ENCODE measurements at regions not wholly inside any gene's neighbourhood (a gene's known extent, or its start where the extent isn't known, plus 50 kb on each side); places are given as distances from the start of the nearest gene placed in this dataset.

DNA sequence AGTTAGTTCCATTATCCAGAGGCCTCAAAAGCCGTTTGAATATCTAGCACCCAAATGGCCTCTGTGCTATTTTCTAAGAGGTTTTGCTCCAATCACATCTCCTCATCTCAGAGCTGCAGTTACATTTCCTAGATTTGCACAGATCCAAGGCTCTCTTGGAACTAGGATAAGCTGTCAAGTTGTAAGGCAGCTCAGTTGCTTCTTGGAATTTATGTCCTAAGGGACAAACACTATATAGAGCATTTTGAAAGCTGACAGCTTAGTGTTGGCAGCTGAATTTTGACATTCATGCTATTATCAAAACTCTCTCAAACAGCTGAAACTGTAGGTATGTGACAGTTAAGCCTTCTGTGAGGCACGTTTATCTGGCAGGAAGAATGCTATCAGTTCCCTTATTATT is 97.0 kb downstream of the MACIR start:
- Histone ChIP-seq H3K27me3 (ENCODE audit: insufficient read depth, low read length, poor library complexity, severe bottlenecking) (no peaks in the 10 kb centered on the region), H3K9me2 (replicated peaks; ENCODE audit: low read depth, low read length) (no peaks in the 10 kb centered on the region), H3F3A (ENCODE audit: low read depth) (no peaks in the 10 kb centered on the region), H3K4me1 (ENCODE audit: insufficient read depth, low read length, poor library complexity, severe bottlenecking) (no peaks in the 10 kb centered on the region), H3K9me3 (ENCODE audit: insufficient read depth, low read depth, low read length) (no peaks in the 10 kb centered on the region), H3K36me3 (ENCODE audit: insufficient read depth, low read length) (no peaks in the 10 kb centered on the region), H3K4me3 (ENCODE audit: low read length, poor library complexity, severe bottlenecking) (no peak overlapping the region), H2AFZ (ENCODE audit: low read length) (no peak overlapping the region), H3K9ac (ENCODE audit: low read depth, low read length, poor library complexity, severe bottlenecking) (no peak overlapping the region), H4K20me1 (ENCODE audit: insufficient read depth, low read length, poor library complexity, severe bottlenecking) (no peaks in the 10 kb centered on the region), H3K79me2 (ENCODE audit: insufficient read depth, low read length) (no peaks in the 10 kb centered on the region), H3K4me2 (ENCODE audit: low read depth, low read length, poor library complexity, severe bottlenecking) (no peak overlapping the region)
- no peak for TF ChIP-seq EZH2phosphoT487 (IDR thresholded peaks at IDR 0.05; ENCODE audit: borderline replicate concordance)

DNA sequence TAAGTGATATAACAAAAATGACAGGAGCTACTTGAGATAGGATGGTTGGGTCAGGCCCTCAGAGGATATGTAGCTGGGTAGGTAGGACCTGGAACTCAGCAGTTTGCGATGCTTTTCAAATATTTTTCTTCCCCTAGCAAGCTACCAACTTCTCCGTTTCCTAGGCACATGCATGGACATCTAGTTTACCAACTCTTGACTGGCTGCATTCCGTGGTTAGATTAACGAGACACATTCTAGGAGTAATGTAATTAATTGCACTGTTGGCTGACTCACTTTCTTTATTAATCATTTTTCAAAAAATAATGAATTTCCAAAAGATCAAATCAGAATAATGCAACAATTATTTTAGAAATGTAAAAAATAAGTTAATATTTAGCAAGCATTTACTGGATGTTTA is 95.9 kb downstream of the MACIR start:
- Histone ChIP-seq H3K9me2 (replicated peaks; ENCODE audit: low read depth, low read length) (no peaks in the 10 kb centered on the region), H3F3A (ENCODE audit: low read depth) (no peaks in the 10 kb centered on the region), H3K9ac (ENCODE audit: low read depth, low read length, poor library complexity, severe bottlenecking) (no peak overlapping the region), H3K79me2 (ENCODE audit: insufficient read depth, low read length) (no peaks in the 10 kb centered on the region), H2AFZ (ENCODE audit: low read length) (no peak overlapping the region), H4K20me1 (ENCODE audit: insufficient read depth, low read length, poor library complexity, severe bottlenecking) (no peaks in the 10 kb centered on the region), H3K4me1 (ENCODE audit: insufficient read depth, low read length, poor library complexity, severe bottlenecking) (no peaks in the 10 kb centered on the region), H3K4me2 (ENCODE audit: low read depth, low read length, poor library complexity, severe bottlenecking) (no peak overlapping the region), H3K36me3 (ENCODE audit: insufficient read depth, low read length) (no peaks in the 10 kb centered on the region), H3K4me3 (ENCODE audit: low read length, poor library complexity, severe bottlenecking) (no peak overlapping the region), H3K9me3 (ENCODE audit: insufficient read depth, low read depth, low read length) (no peaks in the 10 kb centered on the region), H3K27me3 (ENCODE audit: insufficient read depth, low read length, poor library complexity, severe bottlenecking) (no peaks in the 10 kb centered on the region)
- TF ChIP-seq EZH2phosphoT487 (IDR thresholded peaks at IDR 0.05; ENCODE audit: borderline replicate concordance), result no peak
- TF ChIP-seq, protein P1, sequence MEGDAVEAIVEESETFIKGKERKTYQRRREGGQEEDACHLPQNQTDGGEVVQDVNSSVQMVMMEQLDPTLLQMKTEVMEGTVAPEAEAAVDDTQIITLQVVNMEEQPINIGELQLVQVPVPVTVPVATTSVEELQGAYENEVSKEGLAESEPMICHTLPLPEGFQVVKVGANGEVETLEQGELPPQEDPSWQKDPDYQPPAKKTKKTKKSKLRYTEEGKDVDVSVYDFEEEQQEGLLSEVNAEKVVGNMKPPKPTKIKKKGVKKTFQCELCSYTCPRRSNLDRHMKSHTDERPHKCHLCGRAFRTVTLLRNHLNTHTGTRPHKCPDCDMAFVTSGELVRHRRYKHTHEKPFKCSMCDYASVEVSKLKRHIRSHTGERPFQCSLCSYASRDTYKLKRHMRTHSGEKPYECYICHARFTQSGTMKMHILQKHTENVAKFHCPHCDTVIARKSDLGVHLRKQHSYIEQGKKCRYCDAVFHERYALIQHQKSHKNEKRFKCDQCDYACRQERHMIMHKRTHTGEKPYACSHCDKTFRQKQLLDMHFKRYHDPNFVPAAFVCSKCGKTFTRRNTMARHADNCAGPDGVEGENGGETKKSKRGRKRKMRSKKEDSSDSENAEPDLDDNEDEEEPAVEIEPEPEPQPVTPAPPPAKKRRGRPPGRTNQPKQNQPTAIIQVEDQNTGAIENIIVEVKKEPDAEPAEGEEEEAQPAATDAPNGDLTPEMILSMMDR (conservative IDR thresholded peaks at IDR 0.05; ENCODE audit: low read length), result no peak

DNA sequence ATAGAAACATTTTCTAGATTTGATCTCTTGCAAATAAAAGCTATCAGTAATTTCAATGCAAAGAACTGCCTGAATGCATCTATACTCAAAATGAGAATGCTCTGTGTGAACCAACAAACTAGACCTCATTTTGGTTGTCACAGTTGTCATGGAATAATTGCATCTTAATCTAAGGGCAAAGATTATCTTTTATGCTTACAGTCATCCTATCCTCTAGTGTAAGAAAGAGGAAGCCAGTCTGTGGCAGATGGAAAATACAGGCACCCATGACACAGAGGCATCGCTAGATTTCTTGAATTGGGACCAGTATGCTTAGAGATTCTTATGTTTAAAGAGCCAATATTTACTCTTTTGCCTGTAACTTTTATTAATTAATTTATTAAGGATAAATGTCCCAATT is 95.0 kb downstream of the MACIR start:
- H3K4me3 ChIP-seq (ENCODE audit: low read length, poor library complexity, severe bottlenecking), result no peak overlapping the region
- no peaks in the 10 kb centered on the region for H3K27me3 ChIP-seq (ENCODE audit: insufficient read depth, low read length, poor library complexity, severe bottlenecking)
- no peak overlapping the region for H3K4me2 ChIP-seq (ENCODE audit: low read depth, low read length, poor library complexity, severe bottlenecking)
- no peaks in the 10 kb centered on the region for H3K79me2 ChIP-seq (ENCODE audit: insufficient read depth, low read length)
- H3K9ac ChIP-seq (ENCODE audit: low read depth, low read length, poor library complexity, severe bottlenecking), result no peak overlapping the region
- TF ChIP-seq, protein P1 (conservative IDR thresholded peaks at IDR 0.05; ENCODE audit: low read length), result no peak
- TF ChIP-seq EZH2phosphoT487 (IDR thresholded peaks at IDR 0.05; ENCODE audit: borderline replicate concordance), result no peak
- no peaks in the 10 kb centered on the region for H3K36me3 ChIP-seq (ENCODE audit: insufficient read depth, low read length)
- H2AFZ ChIP-seq (ENCODE audit: low read length), result no peak overlapping the region
- no peaks in the 10 kb centered on the region for H3F3A ChIP-seq (ENCODE audit: low read depth)
- no peaks in the 10 kb centered on the region for H3K9me2 ChIP-seq (replicated peaks; ENCODE audit: low read depth, low read length)
- H3K9me3 ChIP-seq (ENCODE audit: insufficient read depth, low read depth, low read length), result no peaks in the 10 kb centered on the region
- no peaks in the 10 kb centered on the region for H4K20me1 ChIP-seq (ENCODE audit: insufficient read depth, low read length, poor library complexity, severe bottlenecking)
- H3K4me1 ChIP-seq (ENCODE audit: insufficient read depth, low read length, poor library complexity, severe bottlenecking), result no peaks in the 10 kb centered on the region

DNA sequence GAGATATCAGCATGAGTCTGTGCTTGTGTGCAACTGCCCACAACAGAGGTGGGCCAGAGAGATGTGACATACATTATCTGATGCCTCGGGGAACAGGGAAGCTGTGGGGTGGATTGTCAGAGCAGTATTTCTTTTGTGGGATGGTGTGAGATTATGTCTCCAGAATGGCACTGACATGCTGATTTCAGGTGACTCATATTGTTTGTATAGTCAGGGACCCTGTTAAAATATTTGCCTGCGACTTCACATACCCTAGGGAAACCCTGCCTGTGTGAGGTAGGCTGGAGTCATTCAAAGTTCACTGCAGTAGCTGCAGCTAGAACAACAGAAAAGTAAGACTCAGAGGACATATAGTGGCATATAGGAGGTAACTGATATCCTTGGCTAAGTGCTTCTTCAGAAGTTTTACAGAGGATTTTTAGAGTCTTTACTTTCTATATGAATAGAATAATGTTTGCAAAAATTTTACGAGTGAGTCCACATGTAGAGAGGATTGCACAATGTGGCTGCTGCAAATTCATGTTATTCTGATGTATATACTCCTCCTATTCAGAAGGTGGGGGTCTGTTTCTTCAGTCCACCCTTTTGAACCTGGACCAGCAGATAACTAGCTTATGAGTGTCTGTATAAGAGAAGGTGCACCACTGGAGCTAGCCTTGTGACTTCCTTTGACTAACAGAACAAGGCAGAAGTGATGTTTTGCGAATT is 89.3 kb downstream of the MACIR start:
- no peaks in the 10 kb centered on the region for H3K9me2 ChIP-seq (replicated peaks; ENCODE audit: low read depth, low read length)
- H3K4me1 ChIP-seq (ENCODE audit: insufficient read depth, low read length, poor library complexity, severe bottlenecking), result no peaks in the 10 kb centered on the region
- H3K27me3 ChIP-seq (ENCODE audit: insufficient read depth, low read length, poor library complexity, severe bottlenecking), result no peaks in the 10 kb centered on the region
- H3F3A ChIP-seq (ENCODE audit: low read depth), result no peaks in the 10 kb centered on the region
- H2AFZ ChIP-seq (ENCODE audit: low read length), result no peak overlapping the region
- no peaks in the 10 kb centered on the region for H3K36me3 ChIP-seq (ENCODE audit: insufficient read depth, low read length)
- H3K4me3 ChIP-seq (ENCODE audit: low read length, poor library complexity, severe bottlenecking), result no peak overlapping the region
- no peak overlapping the region for H3K4me2 ChIP-seq (ENCODE audit: low read depth, low read length, poor library complexity, severe bottlenecking)
- no peaks in the 10 kb centered on the region for H4K20me1 ChIP-seq (ENCODE audit: insufficient read depth, low read length, poor library complexity, severe bottlenecking)
- TF ChIP-seq EZH2phosphoT487 (IDR thresholded peaks at IDR 0.05; ENCODE audit: borderline replicate concordance), result no peak
- TF ChIP-seq, protein P1 (conservative IDR thresholded peaks at IDR 0.05; ENCODE audit: low read length), result no peak
- no peaks in the 10 kb centered on the region for H3K9me3 ChIP-seq (ENCODE audit: insufficient read depth, low read depth, low read length)
- H3K79me2 ChIP-seq (ENCODE audit: insufficient read depth, low read length), result no peaks in the 10 kb centered on the region
- no peak overlapping the region for H3K9ac ChIP-seq (ENCODE audit: low read depth, low read length, poor library complexity, severe bottlenecking)

Measured in Loucy (cell line).